ENCODE measurements at regions not wholly inside any gene's neighbourhood (a gene's known extent, or its start where the extent isn't known, plus 50 kb on each side); places are given as distances from the start of the nearest gene placed in this dataset.

- no peak for TF ChIP-seq ZNF8 (CRISPR knock-in tag; IDR thresholded peaks at IDR 0.05)
- TF ChIP-seq SNAI2 (CRISPR knock-in tag; IDR thresholded peaks at IDR 0.05): no peak
- TF ChIP-seq PATZ1 (CRISPR knock-in tag; IDR thresholded peaks at IDR 0.05; ENCODE audit: borderline replicate concordance): no peak
- no peak for TF ChIP-seq RARB (CRISPR knock-in tag; IDR thresholded peaks at IDR 0.05)
- TF ChIP-seq CSDC2 (CRISPR knock-in tag; IDR thresholded peaks at IDR 0.05): no peak
Observed at GRCh38 chr2:56685205-56685604, 501.4 kb downstream of the CCDC85A start.

All from SK-N-SH treated with all-trans-retinoic acid at 6 μM for 48 hours (cell line).